Astrocyte of the cerebellum (primary cell): ENCODE measurements at regions not wholly inside any gene's neighbourhood (a gene's known extent, or its start where the extent isn't known, plus 50 kb on each side); places are given as distances from the start of the nearest gene placed in this dataset.

Experiments used
- DNase-seq: peaks from one replicate; pipeline ENCODE4 v3.0.0-alpha.2; 2011; ENCODE audit warnings: low read depth
- H3K4me3 ChIP-seq: 2 replicates; pipeline ENCODE4 v1.5.1; 2011; ENCODE audit warnings: mild to moderate bottlenecking, low read depth, low read length, moderate library complexity
- CTCF ChIP-seq: IDR thresholded peaks from 2 replicates; pipeline ENCODE4 v1.5.1; 2012; ENCODE audit warnings: low read length, low read depth, moderate library complexity, mild to moderate bottlenecking; ENCODE audit errors: missing control alignments
- in situ Hi-C: cut with HindIII; loops from 2 replicates; pipeline ENCODE4 v1.10.0; 2017; ENCODE audit warnings: low sequenced_read_pairs

- in situ Hi-C loops, result no loop called here
- TF ChIP-seq CTCF, result no peak
- H3K4me3 ChIP-seq, result no peak overlapping the region
- no peak for DNase-seq
These were observed 241.4 kb upstream of the IRX5 start for GRCh38 chr16:54689072-54689865.

GRCh38 chr16:54688339-54688738 is 242.3 kb upstream of the IRX5 start:
- DNase-seq, result no peak
- in situ Hi-C loops, result no loop called here
- no peak for TF ChIP-seq CTCF
- no peak overlapping the region for H3K4me3 ChIP-seq

GRCh38 chr16:54687043-54687899 is 243.4 kb upstream of the IRX5 start:
- no peak for DNase-seq
- no peak overlapping the region for H3K4me3 ChIP-seq
- in situ Hi-C loops, result no loop called here
- no peak for TF ChIP-seq CTCF

GRCh38 chr16:54685682-54686081 is 245.0 kb upstream of the IRX5 start:
- H3K4me3 ChIP-seq, result no peak overlapping the region
- in situ Hi-C loops, result no loop called here
- DNase-seq, result no peak
- TF ChIP-seq CTCF, result no peak

GRCh38 chr16:54679531-54679930 is 251.1 kb upstream of the IRX5 start:
- in situ Hi-C loops, result no loop called here

More at GRCh38 chr16:54679531-54679930, 251.1 kb upstream of the IRX5 start:
- no peak for TF ChIP-seq CTCF
- no peak overlapping the region for H3K4me3 ChIP-seq
- no peak for DNase-seq
